ENCODE measurements at regions not wholly inside any gene's neighbourhood (a gene's known extent, or its start where the extent isn't known, plus 50 kb on each side); places are given as distances from the start of the nearest gene placed in this dataset.

DNA sequence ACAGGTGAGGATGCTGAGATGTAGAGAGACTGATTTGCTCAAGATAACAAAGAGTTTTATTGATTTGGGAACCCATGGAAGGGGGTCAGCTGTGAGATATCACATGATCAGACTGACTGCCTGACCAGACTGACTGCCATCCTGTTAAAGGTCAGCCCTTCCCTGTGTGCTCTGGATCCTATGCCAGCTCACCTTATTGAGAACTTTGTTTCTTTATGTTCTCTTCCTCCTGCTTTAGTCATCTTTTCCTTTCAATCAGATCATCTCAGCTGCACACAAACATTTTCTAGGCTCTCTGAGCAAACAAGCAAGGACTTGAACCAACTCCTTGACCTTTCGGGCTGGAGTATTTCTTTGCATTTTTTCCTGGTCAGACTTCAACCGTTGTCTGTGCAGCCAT, 50.0 kb upstream of the MTPN start:
- TF ChIP-seq, protein P1, sequence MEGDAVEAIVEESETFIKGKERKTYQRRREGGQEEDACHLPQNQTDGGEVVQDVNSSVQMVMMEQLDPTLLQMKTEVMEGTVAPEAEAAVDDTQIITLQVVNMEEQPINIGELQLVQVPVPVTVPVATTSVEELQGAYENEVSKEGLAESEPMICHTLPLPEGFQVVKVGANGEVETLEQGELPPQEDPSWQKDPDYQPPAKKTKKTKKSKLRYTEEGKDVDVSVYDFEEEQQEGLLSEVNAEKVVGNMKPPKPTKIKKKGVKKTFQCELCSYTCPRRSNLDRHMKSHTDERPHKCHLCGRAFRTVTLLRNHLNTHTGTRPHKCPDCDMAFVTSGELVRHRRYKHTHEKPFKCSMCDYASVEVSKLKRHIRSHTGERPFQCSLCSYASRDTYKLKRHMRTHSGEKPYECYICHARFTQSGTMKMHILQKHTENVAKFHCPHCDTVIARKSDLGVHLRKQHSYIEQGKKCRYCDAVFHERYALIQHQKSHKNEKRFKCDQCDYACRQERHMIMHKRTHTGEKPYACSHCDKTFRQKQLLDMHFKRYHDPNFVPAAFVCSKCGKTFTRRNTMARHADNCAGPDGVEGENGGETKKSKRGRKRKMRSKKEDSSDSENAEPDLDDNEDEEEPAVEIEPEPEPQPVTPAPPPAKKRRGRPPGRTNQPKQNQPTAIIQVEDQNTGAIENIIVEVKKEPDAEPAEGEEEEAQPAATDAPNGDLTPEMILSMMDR (IDR thresholded peaks at IDR 0.05 in 4 of 5, conservative IDR thresholded peaks at IDR 0.05 in 1 of 5): no peak
- no peak for TF ChIP-seq POLR2A (IDR thresholded peaks at IDR 0.05)

Data from gastrocnemius medialis (tissue), 4 donors.